ENCODE measurements at regions not wholly inside any gene's neighbourhood (a gene's known extent, or its start where the extent isn't known, plus 50 kb on each side); places are given as distances from the start of the nearest gene placed in this dataset.

DNA sequence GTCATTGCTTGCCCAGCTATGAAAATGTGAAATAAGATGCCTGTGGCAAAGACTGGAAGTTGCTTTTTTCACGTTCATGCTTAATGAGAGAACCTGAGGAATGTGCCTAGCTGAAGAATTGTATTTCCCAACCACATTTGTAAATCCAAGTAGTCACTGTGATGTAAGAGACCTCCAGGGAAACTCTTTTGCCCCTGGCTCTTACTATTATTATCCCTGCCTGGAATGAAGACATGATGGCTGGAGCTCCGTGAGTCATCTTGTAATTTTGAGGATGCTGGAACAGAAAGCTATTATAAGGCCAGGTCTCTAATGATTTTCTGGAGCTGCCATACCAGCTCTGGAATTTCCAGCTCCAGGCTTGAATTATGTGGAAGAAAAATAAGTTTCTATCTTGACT, 894.3 kb downstream of the DIAPH3 start (continued):
- TF ChIP-seq, protein P1, sequence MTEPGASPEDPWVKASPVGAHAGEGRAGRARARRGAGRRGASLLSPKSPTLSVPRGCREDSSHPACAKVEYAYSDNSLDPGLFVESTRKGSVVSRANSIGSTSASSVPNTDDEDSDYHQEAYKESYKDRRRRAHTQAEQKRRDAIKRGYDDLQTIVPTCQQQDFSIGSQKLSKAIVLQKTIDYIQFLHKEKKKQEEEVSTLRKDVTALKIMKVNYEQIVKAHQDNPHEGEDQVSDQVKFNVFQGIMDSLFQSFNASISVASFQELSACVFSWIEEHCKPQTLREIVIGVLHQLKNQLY (CRISPR knock-in tag; IDR thresholded peaks at IDR 0.05), result no peak
- TF ChIP-seq CREB1 (CRISPR knock-in tag; IDR thresholded peaks at IDR 0.05) (no peak), ZNF121 (CRISPR knock-in tag; IDR thresholded peaks at IDR 0.05) (no peak), ZNF219 (CRISPR knock-in tag; IDR thresholded peaks at IDR 0.05; ENCODE audit: borderline replicate concordance) (no peak), ATF1 (CRISPR knock-in tag; IDR thresholded peaks at IDR 0.05) (no peak)

DNA sequence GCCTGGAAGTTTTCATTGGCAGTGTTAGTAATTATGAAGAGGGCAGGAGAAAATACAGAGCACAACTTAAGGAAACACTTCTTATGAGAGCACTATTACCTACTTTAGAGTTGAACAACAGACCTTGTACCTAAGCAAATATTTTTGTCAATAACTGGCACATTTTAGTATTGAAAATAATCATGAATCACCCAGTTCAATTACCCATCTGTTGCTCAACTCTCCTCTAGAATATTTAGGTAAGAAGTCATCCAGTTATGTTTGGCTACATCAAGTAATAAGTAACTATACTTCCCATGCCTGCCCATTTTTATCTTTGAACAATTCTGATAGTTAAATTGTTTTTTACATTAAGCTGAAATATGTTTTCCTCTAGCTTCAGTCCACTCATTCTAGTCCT, 893.4 kb downstream of the DIAPH3 start:
- Mint-ChIP-seq H3K9me3 (no peaks in the 10 kb centered on the region), H3K4me1 (peaks cover 3% of the 10 kb centered on the region), H3K36me3 (no peaks in the 10 kb centered on the region), H3K27me3 (ENCODE audit: low read depth) (peaks cover 4% of the 10 kb centered on the region), H3K4me3 (no peak overlapping the region), H3K27ac (no peak overlapping the region)
- POLR2A ChIA-PET, result no interaction called here
- CTCF ChIA-PET, result no interaction called here
- TF ChIP-seq, protein P2, sequence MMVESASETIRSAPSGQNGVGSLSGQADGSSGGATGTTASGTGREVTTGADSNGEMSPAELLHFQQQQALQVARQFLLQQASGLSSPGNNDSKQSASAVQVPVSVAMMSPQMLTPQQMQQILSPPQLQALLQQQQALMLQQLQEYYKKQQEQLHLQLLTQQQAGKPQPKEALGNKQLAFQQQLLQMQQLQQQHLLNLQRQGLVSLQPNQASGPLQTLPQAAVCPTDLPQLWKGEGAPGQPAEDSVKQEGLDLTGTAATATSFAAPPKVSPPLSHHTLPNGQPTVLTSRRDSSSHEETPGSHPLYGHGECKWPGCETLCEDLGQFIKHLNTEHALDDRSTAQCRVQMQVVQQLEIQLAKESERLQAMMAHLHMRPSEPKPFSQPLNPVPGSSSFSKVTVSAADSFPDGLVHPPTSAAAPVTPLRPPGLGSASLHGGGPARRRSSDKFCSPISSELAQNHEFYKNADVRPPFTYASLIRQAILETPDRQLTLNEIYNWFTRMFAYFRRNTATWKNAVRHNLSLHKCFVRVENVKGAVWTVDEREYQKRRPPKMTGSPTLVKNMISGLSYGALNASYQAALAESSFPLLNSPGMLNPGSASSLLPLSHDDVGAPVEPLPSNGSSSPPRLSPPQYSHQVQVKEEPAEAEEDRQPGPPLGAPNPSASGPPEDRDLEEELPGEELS (CRISPR knock-in tag; IDR thresholded peaks at IDR 0.05), result no peak
- TF ChIP-seq, protein P3, sequence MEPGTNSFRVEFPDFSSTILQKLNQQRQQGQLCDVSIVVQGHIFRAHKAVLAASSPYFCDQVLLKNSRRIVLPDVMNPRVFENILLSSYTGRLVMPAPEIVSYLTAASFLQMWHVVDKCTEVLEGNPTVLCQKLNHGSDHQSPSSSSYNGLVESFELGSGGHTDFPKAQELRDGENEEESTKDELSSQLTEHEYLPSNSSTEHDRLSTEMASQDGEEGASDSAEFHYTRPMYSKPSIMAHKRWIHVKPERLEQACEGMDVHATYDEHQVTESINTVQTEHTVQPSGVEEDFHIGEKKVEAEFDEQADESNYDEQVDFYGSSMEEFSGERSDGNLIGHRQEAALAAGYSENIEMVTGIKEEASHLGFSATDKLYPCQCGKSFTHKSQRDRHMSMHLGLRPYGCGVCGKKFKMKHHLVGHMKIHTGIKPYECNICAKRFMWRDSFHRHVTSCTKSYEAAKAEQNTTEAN (CRISPR knock-in tag; IDR thresholded peaks at IDR 0.05), result no peak
- DNase-seq (ENCODE audit: low spot score) (no peak), ATAC-seq (no peak)

DNA sequence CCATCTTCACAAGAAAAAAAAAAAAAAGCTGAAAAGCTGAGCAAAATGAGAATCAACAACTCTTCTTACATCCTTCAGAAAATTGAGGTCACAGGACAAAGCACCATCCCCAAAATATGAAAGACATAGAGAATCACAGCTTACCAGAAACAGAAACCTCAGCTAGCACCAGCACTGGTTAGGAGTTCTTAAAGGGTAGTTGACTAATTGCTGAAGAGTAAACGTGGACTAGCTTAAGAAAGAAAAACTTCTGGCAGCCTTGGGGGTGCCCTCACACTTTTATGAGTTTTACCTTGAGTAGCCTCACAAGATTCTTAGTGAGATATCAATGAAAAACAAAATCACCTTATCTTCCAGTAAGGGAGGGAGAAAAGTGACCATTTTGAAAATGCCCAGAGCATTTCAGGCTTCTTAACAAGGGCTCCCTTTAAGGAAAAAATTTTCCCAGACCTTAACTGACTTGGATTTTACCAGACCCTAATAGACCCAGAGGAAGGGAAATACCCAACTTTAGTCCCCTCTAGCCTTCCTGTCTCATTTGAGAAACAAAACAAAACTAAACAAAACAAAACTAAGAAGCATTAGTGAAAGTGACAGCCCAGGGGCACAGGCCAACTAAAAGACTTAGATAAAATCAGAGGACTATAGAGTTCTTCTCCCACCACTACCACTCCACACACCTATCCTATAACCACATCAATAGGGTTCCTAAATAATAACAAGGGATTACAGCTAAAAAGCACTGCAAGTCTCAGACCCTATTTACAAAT, 888.6 kb downstream of the DIAPH3 start:
- no peak overlapping the region for H3K4me3 Mint-ChIP-seq
- POLR2A ChIA-PET, result interaction anchor here (0.7 kb wide), 1 partner anchor 214 kb away, joined by 5 read pairs; no protein-coding TSS in a partner anchor
- CTCF ChIA-PET, result no interaction called here
- DNase-seq (ENCODE audit: low spot score), result no peak
- peaks cover 38% of the 10 kb centered on the region for H3K27me3 Mint-ChIP-seq (ENCODE audit: low read depth)
- H3K27ac Mint-ChIP-seq, result no peak overlapping the region
- H3K4me1 Mint-ChIP-seq, result peaks cover 3% of the 10 kb centered on the region
- H3K9me3 Mint-ChIP-seq, result no peaks in the 10 kb centered on the region
- no peak for TF ChIP-seq TCF7 (CRISPR knock-in tag; IDR thresholded peaks at IDR 0.05; ENCODE audit: low read depth)
- TF ChIP-seq SMAD3 (CRISPR knock-in tag; IDR thresholded peaks at IDR 0.05; ENCODE audit: borderline replicate concordance), result no peak
- TF ChIP-seq ELF4 (CRISPR knock-in tag; IDR thresholded peaks at IDR 0.05; ENCODE audit: low read depth), result no peak
- TF ChIP-seq, protein P4, sequence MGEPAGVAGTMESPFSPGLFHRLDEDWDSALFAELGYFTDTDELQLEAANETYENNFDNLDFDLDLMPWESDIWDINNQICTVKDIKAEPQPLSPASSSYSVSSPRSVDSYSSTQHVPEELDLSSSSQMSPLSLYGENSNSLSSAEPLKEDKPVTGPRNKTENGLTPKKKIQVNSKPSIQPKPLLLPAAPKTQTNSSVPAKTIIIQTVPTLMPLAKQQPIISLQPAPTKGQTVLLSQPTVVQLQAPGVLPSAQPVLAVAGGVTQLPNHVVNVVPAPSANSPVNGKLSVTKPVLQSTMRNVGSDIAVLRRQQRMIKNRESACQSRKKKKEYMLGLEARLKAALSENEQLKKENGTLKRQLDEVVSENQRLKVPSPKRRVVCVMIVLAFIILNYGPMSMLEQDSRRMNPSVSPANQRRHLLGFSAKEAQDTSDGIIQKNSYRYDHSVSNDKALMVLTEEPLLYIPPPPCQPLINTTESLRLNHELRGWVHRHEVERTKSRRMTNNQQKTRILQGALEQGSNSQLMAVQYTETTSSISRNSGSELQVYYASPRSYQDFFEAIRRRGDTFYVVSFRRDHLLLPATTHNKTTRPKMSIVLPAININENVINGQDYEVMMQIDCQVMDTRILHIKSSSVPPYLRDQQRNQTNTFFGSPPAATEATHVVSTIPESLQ (CRISPR knock-in tag; IDR thresholded peaks at IDR 0.05), result no peak
- H3K36me3 Mint-ChIP-seq, result no peaks in the 10 kb centered on the region
- no peak for ATAC-seq

DNA sequence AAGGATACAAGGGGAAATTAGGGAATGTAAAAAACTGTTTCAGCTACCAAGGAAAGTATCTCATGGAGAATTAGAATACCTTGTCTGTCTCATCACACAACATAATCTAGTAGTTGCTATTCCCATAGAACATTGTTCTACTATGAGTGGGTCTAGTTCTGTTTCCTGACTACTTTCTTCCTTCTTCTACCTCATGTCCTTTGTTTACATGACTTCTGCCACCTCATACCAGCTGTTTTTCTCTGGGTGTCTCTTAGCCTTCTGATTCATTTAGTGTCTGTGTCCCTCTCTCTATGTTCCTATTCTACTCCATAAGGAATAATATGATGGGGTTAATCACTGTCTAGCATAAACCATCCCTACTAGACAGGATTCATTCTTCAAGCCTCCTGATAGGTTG, 887.3 kb downstream of the DIAPH3 start:
- no peak for DNase-seq (ENCODE audit: low spot score)
- H3K4me1 Mint-ChIP-seq, result peaks cover 3% of the 10 kb centered on the region
- no peaks in the 10 kb centered on the region for H3K9me3 Mint-ChIP-seq
- CTCF ChIA-PET, result no interaction called here
- peaks cover 51% of the 10 kb centered on the region for H3K27me3 Mint-ChIP-seq (ENCODE audit: low read depth)
- H3K4me3 Mint-ChIP-seq, result no peak overlapping the region
- H3K27ac Mint-ChIP-seq, result no peak overlapping the region
- ATAC-seq, result no peak
- POLR2A ChIA-PET, result no interaction called here
- no peaks in the 10 kb centered on the region for H3K36me3 Mint-ChIP-seq
- TF ChIP-seq, protein P4 (CRISPR knock-in tag; IDR thresholded peaks at IDR 0.05), result no peak
- no peak for TF ChIP-seq RELA (CRISPR knock-in tag; IDR thresholded peaks at IDR 0.05; ENCODE audit: borderline replicate concordance)
- TF ChIP-seq, protein P5, sequence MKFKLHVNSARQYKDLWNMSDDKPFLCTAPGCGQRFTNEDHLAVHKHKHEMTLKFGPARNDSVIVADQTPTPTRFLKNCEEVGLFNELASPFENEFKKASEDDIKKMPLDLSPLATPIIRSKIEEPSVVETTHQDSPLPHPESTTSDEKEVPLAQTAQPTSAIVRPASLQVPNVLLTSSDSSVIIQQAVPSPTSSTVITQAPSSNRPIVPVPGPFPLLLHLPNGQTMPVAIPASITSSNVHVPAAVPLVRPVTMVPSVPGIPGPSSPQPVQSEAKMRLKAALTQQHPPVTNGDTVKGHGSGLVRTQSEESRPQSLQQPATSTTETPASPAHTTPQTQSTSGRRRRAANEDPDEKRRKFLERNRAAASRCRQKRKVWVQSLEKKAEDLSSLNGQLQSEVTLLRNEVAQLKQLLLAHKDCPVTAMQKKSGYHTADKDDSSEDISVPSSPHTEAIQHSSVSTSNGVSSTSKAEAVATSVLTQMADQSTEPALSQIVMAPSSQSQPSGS (CRISPR knock-in tag; IDR thresholded peaks at IDR 0.05; ENCODE audit: borderline replicate concordance, low read depth), result no peak
- TF ChIP-seq, protein P3 (CRISPR knock-in tag; IDR thresholded peaks at IDR 0.05), result no peak
- TF ChIP-seq, protein P6, sequence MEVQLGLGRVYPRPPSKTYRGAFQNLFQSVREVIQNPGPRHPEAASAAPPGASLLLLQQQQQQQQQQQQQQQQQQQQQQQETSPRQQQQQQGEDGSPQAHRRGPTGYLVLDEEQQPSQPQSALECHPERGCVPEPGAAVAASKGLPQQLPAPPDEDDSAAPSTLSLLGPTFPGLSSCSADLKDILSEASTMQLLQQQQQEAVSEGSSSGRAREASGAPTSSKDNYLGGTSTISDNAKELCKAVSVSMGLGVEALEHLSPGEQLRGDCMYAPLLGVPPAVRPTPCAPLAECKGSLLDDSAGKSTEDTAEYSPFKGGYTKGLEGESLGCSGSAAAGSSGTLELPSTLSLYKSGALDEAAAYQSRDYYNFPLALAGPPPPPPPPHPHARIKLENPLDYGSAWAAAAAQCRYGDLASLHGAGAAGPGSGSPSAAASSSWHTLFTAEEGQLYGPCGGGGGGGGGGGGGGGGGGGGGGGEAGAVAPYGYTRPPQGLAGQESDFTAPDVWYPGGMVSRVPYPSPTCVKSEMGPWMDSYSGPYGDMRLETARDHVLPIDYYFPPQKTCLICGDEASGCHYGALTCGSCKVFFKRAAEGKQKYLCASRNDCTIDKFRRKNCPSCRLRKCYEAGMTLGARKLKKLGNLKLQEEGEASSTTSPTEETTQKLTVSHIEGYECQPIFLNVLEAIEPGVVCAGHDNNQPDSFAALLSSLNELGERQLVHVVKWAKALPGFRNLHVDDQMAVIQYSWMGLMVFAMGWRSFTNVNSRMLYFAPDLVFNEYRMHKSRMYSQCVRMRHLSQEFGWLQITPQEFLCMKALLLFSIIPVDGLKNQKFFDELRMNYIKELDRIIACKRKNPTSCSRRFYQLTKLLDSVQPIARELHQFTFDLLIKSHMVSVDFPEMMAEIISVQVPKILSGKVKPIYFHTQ (CRISPR knock-in tag; IDR thresholded peaks at IDR 0.05), result no peak

Data from WTC11 (cell line).